Tibial nerve (tissue), 4 donors: ENCODE measurements at regions not wholly inside any gene's neighbourhood (a gene's known extent, or its start where the extent isn't known, plus 50 kb on each side); places are given as distances from the start of the nearest gene placed in this dataset.
"Not testable (repeated sequence)": the region's sequence is repeated elsewhere in the genome, so short reads cannot be mapped to it uniquely, and the experiment has no call there.

Experiments
- CTCF ChIP-seq, 5 experiments: fragments of 200-600 bp in 3 of 5; fragments of 450-650 bp in 2 of 5; sonication (generic) in 3 of 5; IDR thresholded peaks; one replicate each; pipeline ENCODE4 v1.5.1; 2016 to 2019; ENCODE audit warnings: antibody characterized with exemption in 5 of 5, mild to moderate bottlenecking in 3 of 5, moderate library complexity in 2 of 5
- EP300 ChIP-seq, 2 donors: sonication (generic); formaldehyde crosslinking; IDR thresholded peaks; one replicate each; pipeline ENCODE4 v1.6.1; 2017; ENCODE audit warnings: antibody characterized with exemption in 2 of 2, mild to moderate bottlenecking in 1 of 2
- POLR2A ChIP-seq, 2 donors: fragments of 450-650 bp; IDR thresholded peaks; one replicate each; pipeline ENCODE4 v1.6.1; 2017; ENCODE audit warnings: antibody characterized with exemption in 2 of 2, mild to moderate bottlenecking in 2 of 2, moderate library complexity in 2 of 2

DNA sequence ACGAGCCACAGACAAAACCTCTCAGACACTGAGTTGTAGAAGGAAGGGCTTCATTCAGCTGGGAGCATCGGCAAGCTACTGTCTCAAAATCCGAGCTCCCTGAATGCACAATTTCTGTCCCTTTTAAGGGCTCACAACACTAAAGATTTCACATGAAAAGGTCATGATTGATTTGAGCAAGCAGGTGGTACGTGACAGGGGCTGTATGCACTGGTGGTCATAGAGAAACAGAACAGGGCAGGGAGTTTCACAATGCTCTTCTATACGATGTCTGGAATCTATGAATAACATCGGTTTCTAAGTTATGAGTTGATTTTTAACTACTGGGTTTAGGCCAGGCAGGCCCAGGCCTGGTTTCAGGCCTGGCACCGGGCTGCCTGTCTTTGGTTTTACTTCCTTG is 124.3 kb upstream of the CCNG1 start:
- TF ChIP-seq CTCF, POLR2A, EP300 (IDR thresholded peaks at IDR 0.05): not testable (repeated sequence)
